ENCODE measurements at regions not wholly inside any gene's neighbourhood (a gene's known extent, or its start where the extent isn't known, plus 50 kb on each side); places are given as distances from the start of the nearest gene placed in this dataset.
"Not testable (repeated sequence)": the region's sequence is repeated elsewhere in the genome, so short reads cannot be mapped to it uniquely, and the experiment has no call there.

- no peak for DNase-seq
Measured at GRCh38 chr2:57621122-57621663, 425.4 kb upstream of the VRK2 start.

DNA sequence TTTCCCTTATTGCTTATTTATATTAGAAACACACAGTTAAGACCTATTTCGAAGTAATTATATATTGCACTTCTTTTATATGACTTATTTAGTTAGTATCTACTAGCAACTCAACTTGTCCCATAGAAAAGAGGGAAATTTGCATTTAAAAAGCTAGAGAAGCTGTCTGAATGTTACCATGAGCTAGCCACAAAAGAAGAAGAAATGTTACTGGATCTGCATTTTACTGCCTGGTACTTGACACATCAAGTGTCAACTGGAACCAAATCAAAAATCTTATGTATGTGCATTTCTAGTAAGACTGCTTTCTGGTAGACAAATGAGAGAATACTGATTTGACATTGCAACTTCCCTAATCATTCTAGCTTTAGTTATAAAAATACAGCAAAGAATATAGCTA lies 424.6 kb upstream of the VRK2 start:
- no peak for DNase-seq

DNA sequence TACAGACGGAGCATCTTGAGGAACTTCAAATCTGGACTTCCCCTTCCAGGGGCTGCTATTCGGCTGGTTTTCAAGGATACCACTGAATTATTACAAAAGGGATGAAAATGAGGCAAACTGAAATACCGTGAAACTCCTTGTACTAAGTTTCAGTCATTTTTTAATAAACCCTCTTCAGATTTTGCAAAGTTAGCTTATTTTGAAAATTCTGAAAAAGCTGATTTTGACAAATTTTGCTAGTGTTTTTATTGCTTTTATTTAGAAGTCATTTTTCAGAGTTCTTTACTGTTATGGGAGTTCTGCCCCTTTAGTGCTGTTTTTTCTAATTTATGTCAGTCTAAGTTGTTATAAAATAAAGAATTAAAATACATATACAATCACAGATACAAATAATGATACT lies 390.4 kb upstream of the VRK2 start:
- no peak for DNase-seq

DNA sequence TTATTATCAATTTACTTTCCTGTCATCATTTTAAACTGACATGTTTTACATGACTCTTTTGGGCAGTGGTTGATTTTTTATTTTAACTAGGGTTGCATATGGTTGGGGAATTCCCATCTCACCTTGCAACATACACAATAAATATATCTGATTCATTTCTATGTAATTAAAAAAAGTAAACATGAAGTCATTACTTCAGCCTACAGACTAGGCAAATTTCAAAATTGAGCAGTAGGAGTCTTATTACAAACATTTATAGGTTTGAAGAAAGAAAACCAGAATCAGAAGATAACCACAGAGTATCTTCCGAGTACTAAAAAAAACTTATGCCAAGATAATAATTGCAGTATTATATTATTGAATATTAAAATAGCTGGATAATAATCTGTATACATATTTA lies 377.0 kb upstream of the VRK2 start:
- DNase-seq: no peak

- no peak for DNase-seq
Measured at GRCh38 chr2:57674025-57674424, 372.6 kb upstream of the VRK2 start.

GRCh38 chr2:57674743-57675142 lies 371.9 kb upstream of the VRK2 start:
- no peak for DNase-seq

- no peak for DNase-seq
Measured at GRCh38 chr2:57677296-57677695, 369.3 kb upstream of the VRK2 start.

DNA sequence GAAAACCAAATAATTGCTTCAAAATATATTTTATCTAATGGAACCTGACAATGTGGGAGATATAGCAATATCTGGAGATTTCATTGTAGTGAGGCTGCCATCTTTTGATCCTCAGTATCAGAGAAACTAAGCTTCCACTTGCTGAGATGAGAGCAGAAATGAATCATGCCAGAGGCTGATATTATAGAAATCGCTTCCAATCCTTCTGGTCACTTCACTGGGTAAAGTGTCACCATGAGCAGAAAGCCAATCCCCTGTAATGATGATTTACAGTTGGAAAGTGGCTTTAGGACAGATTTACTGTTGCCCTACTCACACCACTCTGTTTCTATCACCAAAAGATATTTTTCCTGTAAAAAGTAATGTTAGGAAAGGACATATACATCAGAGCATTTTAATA lies 365.0 kb upstream of the VRK2 start:
- DNase-seq: peak; percentile 7

GRCh38 chr2:57685032-57685431 lies 361.6 kb upstream of the VRK2 start:
- DNase-seq: no peak

DNA sequence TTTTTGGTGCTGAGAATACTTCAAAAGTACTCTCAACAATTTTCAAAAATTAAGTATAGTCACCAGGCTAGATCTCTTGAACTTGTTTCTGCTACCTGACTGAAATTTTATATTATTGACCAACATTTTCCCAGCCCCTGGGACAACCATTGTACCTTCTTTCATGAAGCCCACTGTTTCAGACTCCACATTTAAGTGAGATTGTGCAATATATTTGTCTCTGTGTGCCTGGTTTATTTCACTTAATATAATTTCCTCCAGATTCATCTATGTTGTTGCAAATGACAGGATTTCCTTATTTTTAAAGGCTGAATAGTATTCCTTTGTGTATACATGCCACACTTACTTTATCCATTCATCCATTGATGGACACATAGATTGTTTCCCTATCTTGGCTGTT lies 354.2 kb upstream of the VRK2 start:
- no peak for DNase-seq

DNA sequence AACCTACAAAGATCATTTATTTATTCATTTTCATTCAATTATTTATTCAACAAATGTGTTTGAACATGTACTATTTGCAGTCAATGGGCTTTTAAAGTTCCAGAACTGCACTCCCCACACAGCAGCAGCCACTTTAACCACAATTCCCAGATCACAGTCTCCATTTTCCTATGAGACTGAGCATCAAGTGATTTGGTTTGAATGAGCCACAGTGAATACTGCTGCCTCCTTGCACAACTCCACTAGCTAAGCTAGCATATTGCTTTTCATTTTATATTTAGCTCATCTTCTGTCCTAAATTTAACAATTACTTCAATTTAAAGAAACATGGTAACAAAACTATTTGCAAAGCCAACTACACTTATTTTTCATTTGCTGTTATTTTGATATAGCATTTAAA lies 353.4 kb upstream of the VRK2 start:
- no peak for DNase-seq

GRCh38 chr2:57693965-57694364 lies 352.6 kb upstream of the VRK2 start:
- no peak for DNase-seq

DNA sequence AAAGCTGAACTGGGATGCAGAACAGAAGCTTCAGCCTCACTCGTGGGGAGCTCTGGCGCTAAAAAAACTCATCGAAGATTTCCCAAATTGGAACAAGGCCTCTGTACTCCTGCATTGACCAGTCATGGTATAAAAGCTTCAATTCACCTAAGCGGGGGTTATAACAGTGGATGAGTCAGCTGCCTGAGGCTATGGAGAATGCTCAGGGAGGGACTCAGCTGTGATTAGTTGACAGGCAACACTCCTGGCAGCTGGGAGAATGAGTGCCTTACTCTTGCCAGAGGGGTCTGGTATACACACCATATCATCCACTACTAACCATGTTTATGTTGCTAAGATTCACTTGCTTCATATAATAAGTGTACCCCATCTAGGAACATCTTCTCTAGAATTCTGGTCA lies 350.6 kb upstream of the VRK2 start:
- no peak for DNase-seq

- DNase-seq: no peak
Measured at GRCh38 chr2:57698392-57698791, 348.2 kb upstream of the VRK2 start.

- peak; percentile 78 for DNase-seq
Measured at GRCh38 chr2:57698935-57699449, 347.6 kb upstream of the VRK2 start.

GRCh38 chr2:57701391-57701791 lies 345.2 kb upstream of the VRK2 start:
- DNase-seq: no peak

GRCh38 chr2:57703407-57703806 lies 343.2 kb upstream of the VRK2 start:
- DNase-seq: no peak

- DNase-seq: not testable (repeated sequence)
Measured at GRCh38 chr2:57707794-57708193, 338.8 kb upstream of the VRK2 start.

DNA sequence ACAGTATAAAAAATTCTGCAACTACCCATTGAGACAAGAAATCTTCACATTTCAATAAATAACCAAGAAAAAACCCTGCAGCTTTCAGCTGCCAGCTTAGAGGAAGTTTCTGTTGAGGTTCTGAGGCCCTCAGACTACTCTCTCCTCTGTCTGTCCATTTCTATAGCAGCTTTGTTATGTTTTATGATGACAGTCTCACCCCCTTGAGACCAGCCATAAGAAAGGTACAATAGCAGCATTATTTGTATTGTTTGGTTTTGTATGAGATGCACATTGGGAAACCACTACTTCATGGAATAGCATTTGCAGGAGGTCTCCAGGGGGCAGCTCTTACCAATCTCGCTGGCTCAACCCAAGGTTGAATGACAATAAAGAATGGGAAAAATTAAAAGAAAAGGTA lies 334.6 kb upstream of the VRK2 start:
- DNase-seq: no peak

DNA sequence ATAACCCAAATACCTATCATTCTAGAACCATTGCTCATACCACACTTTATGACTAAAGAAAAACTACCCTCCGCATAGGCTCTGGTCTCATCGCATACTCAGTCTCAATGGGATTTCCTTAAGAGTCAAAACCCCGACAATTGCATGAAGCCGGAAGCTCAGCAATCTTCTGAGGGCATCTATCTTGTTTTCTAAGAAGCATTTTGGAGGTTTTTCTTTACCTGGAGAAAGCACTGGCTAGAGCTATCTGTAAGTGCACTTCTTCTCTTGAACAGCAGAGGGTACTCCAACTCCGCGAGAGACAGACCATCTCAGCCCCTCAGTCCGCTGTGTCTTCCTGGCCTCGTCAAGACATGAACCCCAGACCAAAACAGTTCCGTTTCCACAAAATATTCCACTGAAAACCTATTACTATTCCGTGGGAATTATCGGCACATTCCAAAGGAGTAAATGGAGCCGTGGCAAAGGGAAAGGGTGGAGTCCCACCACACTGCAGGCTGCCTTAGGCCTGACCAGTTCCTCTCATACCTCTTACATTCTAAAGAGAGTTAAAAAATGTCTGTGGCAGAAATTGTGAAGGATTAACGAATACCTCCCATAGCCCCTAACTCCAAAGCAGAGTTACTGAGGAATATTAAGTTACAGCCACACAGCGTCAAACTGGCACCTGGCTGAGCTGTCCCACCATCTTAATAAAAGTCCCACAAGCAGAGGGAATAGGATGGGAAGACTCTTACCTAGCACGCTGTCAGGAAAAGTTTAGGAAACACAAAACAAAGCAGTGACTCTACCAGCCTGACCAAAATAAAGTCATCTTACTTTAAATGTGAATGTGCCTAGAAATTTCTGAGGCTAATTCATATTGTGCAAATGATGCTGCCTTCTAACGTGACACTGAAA lies 325.6 kb upstream of the VRK2 start:
- peak; percentile 81 for DNase-seq

- DNase-seq: no peak
Measured at GRCh38 chr2:57725337-57725947, 321.2 kb upstream of the VRK2 start.

DNA sequence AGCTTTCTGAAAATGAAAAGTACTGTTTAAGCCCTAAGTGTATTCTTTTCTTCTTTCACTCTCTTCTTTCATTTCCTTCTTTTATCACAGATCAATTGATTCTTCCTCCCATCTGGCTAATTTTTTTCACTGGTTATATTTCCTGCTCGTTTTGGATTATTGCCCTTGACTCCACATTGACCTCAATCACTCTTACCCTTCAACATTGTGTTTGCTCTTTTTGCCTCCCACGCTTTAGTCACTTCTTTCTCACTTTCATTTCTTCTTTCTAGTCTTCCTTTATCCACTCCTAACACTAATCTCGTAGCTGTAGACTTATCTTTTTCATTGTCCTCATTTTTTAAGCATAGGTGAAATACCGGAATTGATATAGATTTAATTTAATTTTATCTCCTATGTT lies 320.3 kb upstream of the VRK2 start:
- DNase-seq: no peak

DNA sequence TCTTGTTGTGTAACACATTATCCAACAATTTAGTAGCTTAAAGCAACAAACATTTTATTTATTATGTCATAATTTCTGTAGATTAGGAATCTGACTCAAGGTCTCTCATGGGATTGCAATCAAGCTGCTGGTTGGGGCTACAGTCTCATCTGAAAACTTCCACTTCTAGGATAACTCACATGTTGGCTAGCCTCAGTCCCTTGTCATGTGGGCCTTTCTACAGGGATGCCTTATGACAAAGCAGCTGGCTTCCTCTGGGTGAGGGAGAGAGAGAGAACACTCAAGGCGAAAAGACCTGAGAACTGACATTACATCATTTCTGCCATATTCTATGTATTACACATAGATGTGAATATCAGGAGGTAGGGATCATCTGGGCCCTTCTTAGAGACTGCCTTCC lies 317.9 kb upstream of the VRK2 start:
- DNase-seq: no peak

- DNase-seq: no peak
Measured at GRCh38 chr2:57733956-57734355, 312.6 kb upstream of the VRK2 start.
